ENCODE measurements at regions not wholly inside any gene's neighbourhood (a gene's known extent, or its start where the extent isn't known, plus 50 kb on each side); places are given as distances from the start of the nearest gene placed in this dataset.

DNA sequence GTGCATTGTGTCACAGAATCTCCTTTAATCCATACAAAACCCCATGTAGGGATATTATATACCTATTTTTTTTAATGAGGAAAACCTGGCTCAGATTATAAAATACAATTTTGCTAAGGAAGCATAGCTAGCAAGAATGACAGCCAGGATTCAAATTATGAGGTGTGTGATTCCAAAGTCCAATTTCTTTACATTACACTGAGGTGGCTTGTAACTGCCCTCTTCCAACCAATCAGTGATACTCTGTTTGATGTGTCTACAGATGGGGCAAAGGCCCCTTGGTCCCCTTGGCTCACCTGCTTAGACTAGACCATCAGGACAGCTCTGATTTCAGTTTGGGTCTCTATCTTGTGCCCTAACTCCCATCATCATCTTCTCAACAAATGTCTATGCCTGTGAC, 120.3 kb upstream of the ADAMTS9 start:
- Histone ChIP-seq H3K27me3 (ENCODE audit: control insufficient read depth, insufficient read depth, low read length, poor library complexity, severe bottlenecking) (no peaks in the 10 kb centered on the region), H3K4me3 (ENCODE audit: low read length) (no peak overlapping the region), H3K9ac (ENCODE audit: extremely low read depth, low read length, poor library complexity, severe bottlenecking) (no peak overlapping the region), H3K36me3 (ENCODE audit: control insufficient read depth, insufficient read depth, low read length) (no peaks in the 10 kb centered on the region), H3K9me3 (ENCODE audit: control insufficient read depth, low read length) (no peaks in the 10 kb centered on the region), H3K4me1 (ENCODE audit: control insufficient read depth, insufficient read depth, low read length) (no peaks in the 10 kb centered on the region), H3K27ac (ENCODE audit: low read depth, low read length) (no peak overlapping the region)
- Mint-ChIP-seq H3K36me3 (ENCODE audit: low read depth) (no peaks in the 10 kb centered on the region), H3K27me3 (ENCODE audit: insufficient read depth) (peaks cover 7% of the 10 kb centered on the region), H3K27ac (no peak overlapping the region), H3K4me1 (peaks cover 9% of the 10 kb centered on the region), H3K9me3 (no peaks in the 10 kb centered on the region), H3K4me3 (no peak overlapping the region)
- TF ChIP-seq, protein P1, sequence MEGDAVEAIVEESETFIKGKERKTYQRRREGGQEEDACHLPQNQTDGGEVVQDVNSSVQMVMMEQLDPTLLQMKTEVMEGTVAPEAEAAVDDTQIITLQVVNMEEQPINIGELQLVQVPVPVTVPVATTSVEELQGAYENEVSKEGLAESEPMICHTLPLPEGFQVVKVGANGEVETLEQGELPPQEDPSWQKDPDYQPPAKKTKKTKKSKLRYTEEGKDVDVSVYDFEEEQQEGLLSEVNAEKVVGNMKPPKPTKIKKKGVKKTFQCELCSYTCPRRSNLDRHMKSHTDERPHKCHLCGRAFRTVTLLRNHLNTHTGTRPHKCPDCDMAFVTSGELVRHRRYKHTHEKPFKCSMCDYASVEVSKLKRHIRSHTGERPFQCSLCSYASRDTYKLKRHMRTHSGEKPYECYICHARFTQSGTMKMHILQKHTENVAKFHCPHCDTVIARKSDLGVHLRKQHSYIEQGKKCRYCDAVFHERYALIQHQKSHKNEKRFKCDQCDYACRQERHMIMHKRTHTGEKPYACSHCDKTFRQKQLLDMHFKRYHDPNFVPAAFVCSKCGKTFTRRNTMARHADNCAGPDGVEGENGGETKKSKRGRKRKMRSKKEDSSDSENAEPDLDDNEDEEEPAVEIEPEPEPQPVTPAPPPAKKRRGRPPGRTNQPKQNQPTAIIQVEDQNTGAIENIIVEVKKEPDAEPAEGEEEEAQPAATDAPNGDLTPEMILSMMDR (conservative IDR thresholded peaks at IDR 0.05), result no peak
- no peak for DNase-seq

DNA sequence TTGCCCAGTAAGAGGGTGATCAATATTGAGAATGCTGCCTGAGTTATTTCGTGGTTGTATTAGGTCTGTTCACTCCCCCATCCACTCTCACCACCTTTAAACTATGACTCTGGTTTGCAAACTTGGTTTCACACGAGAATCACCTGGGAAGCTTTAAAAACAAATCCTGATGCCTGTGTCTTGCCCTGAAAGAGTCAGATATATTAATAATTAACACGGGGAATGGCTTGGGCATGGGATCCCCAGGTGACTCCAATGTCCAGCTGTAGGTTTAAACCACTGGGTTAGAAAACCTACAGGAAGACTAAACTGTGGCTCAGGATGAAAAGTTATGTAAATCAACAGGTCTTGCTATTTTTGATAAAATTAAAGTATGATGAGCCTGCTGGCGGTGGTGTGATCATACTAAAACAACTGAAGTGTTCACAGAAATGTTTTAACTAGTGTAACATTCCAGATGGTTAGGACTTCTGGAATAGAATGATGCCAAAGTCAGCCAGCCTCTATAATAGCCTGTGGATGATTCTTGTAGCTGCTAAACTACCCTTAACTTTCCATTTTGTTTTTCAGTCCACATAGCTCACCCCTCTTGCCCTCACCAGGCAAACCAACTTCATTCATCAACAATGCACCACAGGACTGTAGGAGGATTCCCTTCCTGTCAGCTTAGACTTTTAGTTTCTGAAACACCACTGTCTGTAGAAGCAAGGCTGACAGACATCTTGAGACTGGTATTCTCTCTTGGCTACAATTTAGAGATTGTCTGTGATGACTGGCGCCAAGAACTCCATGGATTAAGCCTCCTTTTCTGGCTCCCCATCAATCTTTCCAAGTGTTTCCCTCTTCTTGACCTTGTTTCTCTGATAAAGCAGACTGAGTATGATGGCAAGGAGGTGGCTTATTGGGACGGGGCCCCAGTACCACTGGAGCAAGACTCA, 119.1 kb upstream of the ADAMTS9 start:
- no peak overlapping the region for H3K9ac ChIP-seq (ENCODE audit: extremely low read depth, low read length, poor library complexity, severe bottlenecking)
- Mint-ChIP-seq H3K9me3 (no peaks in the 10 kb centered on the region), H3K27ac (no peak overlapping the region), H3K36me3 (ENCODE audit: low read depth) (no peaks in the 10 kb centered on the region), H3K4me1 (peaks cover 17% of the 10 kb centered on the region), H3K4me3 (no peak overlapping the region), H3K27me3 (ENCODE audit: insufficient read depth) (peaks cover 7% of the 10 kb centered on the region)
- H3K4me1 ChIP-seq (ENCODE audit: control insufficient read depth, insufficient read depth, low read length), result no peaks in the 10 kb centered on the region
- WGBS, 2 experiments (ENCODE audit: insufficient coverage in 1 of 2, insufficient read length in 1 of 2), result 93 to 100% methylated on average over 4 to 6 of the region's 6 CpGs
- H3K27me3 ChIP-seq (ENCODE audit: control insufficient read depth, insufficient read depth, low read length, poor library complexity, severe bottlenecking), result no peaks in the 10 kb centered on the region
- H3K4me3 ChIP-seq (ENCODE audit: low read length), result no peak overlapping the region
- no peaks in the 10 kb centered on the region for H3K9me3 ChIP-seq (ENCODE audit: control insufficient read depth, low read length)
- TF ChIP-seq, protein P1 (conservative IDR thresholded peaks at IDR 0.05), result no peak
- no peak overlapping the region for H3K27ac ChIP-seq (ENCODE audit: low read depth, low read length)
- no peaks in the 10 kb centered on the region for H3K36me3 ChIP-seq (ENCODE audit: control insufficient read depth, insufficient read depth, low read length)
- DNase-seq, result no peak

DNA sequence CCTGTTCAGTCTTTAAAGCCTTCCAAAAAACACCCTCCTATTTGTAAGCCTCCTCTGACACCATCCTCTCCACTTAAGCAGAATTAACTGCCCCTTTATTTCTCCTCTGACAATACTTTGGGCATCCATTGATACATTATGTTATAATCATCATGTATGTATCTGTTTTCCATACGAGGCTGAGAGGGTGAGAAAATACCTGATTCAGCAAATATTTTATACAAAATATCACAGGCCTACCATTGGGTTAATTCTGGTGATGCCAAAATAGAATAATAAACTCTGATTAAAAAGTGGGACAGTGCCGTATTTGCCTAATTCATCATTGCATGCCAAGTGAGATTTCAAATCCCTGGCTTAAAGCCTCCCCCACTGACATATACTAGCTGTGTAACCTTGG, 118.2 kb upstream of the ADAMTS9 start:
- H3K27ac ChIP-seq (ENCODE audit: low read depth, low read length), result no peak overlapping the region
- H3K9me3 ChIP-seq (ENCODE audit: control insufficient read depth, low read length), result no peaks in the 10 kb centered on the region
- H3K27me3 Mint-ChIP-seq (ENCODE audit: insufficient read depth), result peaks cover 7% of the 10 kb centered on the region
- H3K4me3 ChIP-seq (ENCODE audit: low read length), result no peak overlapping the region
- H3K27me3 ChIP-seq (ENCODE audit: control insufficient read depth, insufficient read depth, low read length, poor library complexity, severe bottlenecking), result no peaks in the 10 kb centered on the region
- no peak overlapping the region for H3K4me3 Mint-ChIP-seq
- TF ChIP-seq, protein P1 (conservative IDR thresholded peaks at IDR 0.05), result no peak
- H3K36me3 Mint-ChIP-seq (ENCODE audit: low read depth), result no peaks in the 10 kb centered on the region
- DNase-seq, result no peak
- peaks cover 23% of the 10 kb centered on the region for H3K4me1 Mint-ChIP-seq
- H3K9ac ChIP-seq (ENCODE audit: extremely low read depth, low read length, poor library complexity, severe bottlenecking), result no peak overlapping the region
- 89 to 100% methylated on average over 1 to 2 of the region's 2 CpGs for WGBS, 2 experiments (ENCODE audit: insufficient coverage in 1 of 2, insufficient read length in 1 of 2)
- H3K9me3 Mint-ChIP-seq, result no peaks in the 10 kb centered on the region
- H3K36me3 ChIP-seq (ENCODE audit: control insufficient read depth, insufficient read depth, low read length), result no peaks in the 10 kb centered on the region
- H3K27ac Mint-ChIP-seq, result no peak overlapping the region
- H3K4me1 ChIP-seq (ENCODE audit: control insufficient read depth, insufficient read depth, low read length), result no peaks in the 10 kb centered on the region

All from endodermal cell (in vitro differentiated cells).